B cell (primary cell): ENCODE measurements at regions not wholly inside any gene's neighbourhood (a gene's known extent, or its start where the extent isn't known, plus 50 kb on each side); places are given as distances from the start of the nearest gene placed in this dataset.

Experiments
- ATAC-seq: fragments of 200-7000 bp; cut with Tn5 transposase; one replicate; pipeline ENCODE4 v1.10.0; 2021; ENCODE audit warnings: low read depth, mild to moderate bottlenecking, moderate number of reproducible peaks, moderate library complexity
- CTCF ChIA-PET: fragments of 350-600 bp; sonication (Branson Sonifier 250); formaldehyde crosslinking; loops from one replicate; lab custom pipeline; 2021; ENCODE audit warnings: antibody characterized with exemption, inconsistent platforms; lab: Charles Lee
- POLR2A ChIA-PET: fragments of 350-600 bp; sonication (Branson Sonifier 250); formaldehyde crosslinking; loops from one replicate; lab custom pipeline; 2021; ENCODE audit warnings: antibody characterized with exemption; lab: Charles Lee
- DNase-seq: peaks from one replicate; pipeline ENCODE4 v3.0.0; 2013
- H2AFZ ChIP-seq: 2 replicates; pipeline ENCODE4 v1.6.1; 2012; ENCODE audit warnings: mild to moderate bottlenecking, low read depth, low read length; ENCODE audit not compliant: insufficient read depth, poor library complexity, severe bottlenecking
- H3K27ac ChIP-seq, 2 donors: 1 replicate in 1 of 2; 2 replicates in 1 of 2; pipeline ENCODE4 v1.5.1; 2012 to 2013; ENCODE audit warnings: low read length in 2 of 2, mild to moderate bottlenecking in 2 of 2, moderate library complexity in 1 of 2
- H3K27me3 ChIP-seq, 4 experiments: fragments of 200-600 bp in 1 of 4; sonication (generic) in 1 of 4; replicated peaks in 1 of 4; 1 replicate in 2 of 4; 2 replicates in 2 of 4; pipeline versions ENCODE4 v1.6.1 to v1.7.0; 2013 to 2016; ENCODE audit warnings: low read length in 3 of 4, mild to moderate bottlenecking in 2 of 4, mixed read lengths in 1 of 4, moderate library complexity in 1 of 4; ENCODE audit not compliant: insufficient read depth in 4 of 4, control insufficient read depth in 3 of 4; ENCODE audit errors: control extremely low read depth in 1 of 4
- H3K36me3 ChIP-seq, 2 experiments: replicated peaks in 1 of 2; 1 replicate in 1 of 2; 2 replicates in 1 of 2; pipeline versions ENCODE4 v1.6.1 to v1.7.1; 2013; ENCODE audit warnings: low read length in 1 of 2; ENCODE audit not compliant: insufficient read depth in 2 of 2, control insufficient read depth in 1 of 2; ENCODE audit errors: control extremely low read depth in 1 of 2, extremely low read depth in 1 of 2
- H3K4me1 ChIP-seq, 2 donors: fragments of 200-600 bp in 1 of 2; sonication (generic) in 1 of 2; 1 replicate in 1 of 2; 2 replicates in 1 of 2; pipeline versions ENCODE4 v1.5.1 to v1.6.1; 2013 to 2017; ENCODE audit warnings: low read length in 2 of 2; ENCODE audit not compliant: control insufficient read depth in 2 of 2, insufficient read depth in 2 of 2
- H3K4me2 ChIP-seq: replicated peaks from 2 replicates; pipeline ENCODE3; 2012; ENCODE audit warnings: mild to moderate bottlenecking, low read depth, low read length; ENCODE audit not compliant: poor library complexity, severe bottlenecking
- H3K4me3 ChIP-seq, 5 experiments: fragments of 200-600 bp in 1 of 5; sonication (generic) in 1 of 5; 1 replicate in 3 of 5; 2 replicates in 2 of 5; pipeline versions ENCODE4 v1.5.1 to v1.7.0; 2011 to 2016; ENCODE audit warnings: low read length in 4 of 5, mild to moderate bottlenecking in 4 of 5, low read depth in 2 of 5, control low read depth in 1 of 5, moderate library complexity in 1 of 5; ENCODE audit not compliant: insufficient read depth in 1 of 5; ENCODE audit errors: control extremely low read depth in 1 of 5, extremely low read depth in 1 of 5
- H3K79me2 ChIP-seq: fragments of 200-600 bp; sonication (generic); one replicate; pipeline ENCODE4 v1.6.0; 2016; ENCODE audit warnings: low read length; ENCODE audit not compliant: control insufficient read depth, insufficient read depth
- H3K9ac ChIP-seq: fragments of 200-600 bp; sonication (generic); 2 replicates; pipeline ENCODE4 v1.6.1; 2017; ENCODE audit warnings: mild to moderate bottlenecking, low read length, moderate library complexity
- H3K9me3 ChIP-seq, 3 donors: one replicate each; pipeline versions ENCODE4 v1.6.1 to v1.7.1; 2013; ENCODE audit warnings: low read length in 2 of 3; ENCODE audit not compliant: control insufficient read depth in 2 of 3, insufficient read depth in 1 of 3; ENCODE audit errors: control extremely low read depth in 1 of 3
- H4K20me1 ChIP-seq: 2 replicates; pipeline ENCODE4 v1.6.0; 2012; ENCODE audit warnings: mild to moderate bottlenecking, low read length; ENCODE audit not compliant: insufficient read depth, control insufficient read depth, poor library complexity, severe bottlenecking
- H3K27ac Mint-ChIP-seq: one replicate; pipeline ENCODE4 v1.8.0; 2021; ENCODE audit warnings: mixed read lengths
- H3K27me3 Mint-ChIP-seq: one replicate; pipeline ENCODE4 v1.8.0; 2021; ENCODE audit warnings: mixed read lengths
- H3K4me1 Mint-ChIP-seq: one replicate; pipeline ENCODE4 v1.8.0; 2021; ENCODE audit warnings: mixed read lengths
- H3K4me3 Mint-ChIP-seq: one replicate; pipeline ENCODE4 v1.8.0; 2021; ENCODE audit warnings: mixed read lengths
- H3K9me3 Mint-ChIP-seq: one replicate; pipeline ENCODE4 v1.8.0; 2022; ENCODE audit warnings: mixed read lengths; ENCODE audit not compliant: insufficient read depth
- EZH2 ChIP-seq: IDR thresholded peaks from 2 replicates; pipeline ENCODE4 v1.6.1; 2012; ENCODE audit warnings: borderline replicate concordance, low read depth, mild to moderate bottlenecking, moderate library complexity, low read length; ENCODE audit not compliant: insufficient read depth, poor library complexity, severe bottlenecking
- WGBS: methylation state at CpG from one replicate; pipeline ENCODE4 v1.1.5; 2013; ENCODE audit warnings: missing lambda C conversion rate; ENCODE audit not compliant: insufficient coverage; 5-methylcytosine and 5-hydroxymethylcytosine counted together
- intact Hi-C: fragments of 100-400 bp; cut with micrococcal nuclease; formaldehyde crosslinking; loops from one replicate; pipeline ENCODE4 v1.10.0; 2022
- TF ChIP-seq, protein P1 (sequence below): fragments of 200-600 bp; IDR thresholded peaks from one replicate; pipeline ENCODE4 v1.8.0; 2022; ENCODE audit warnings: antibody characterized with exemption, mild to moderate bottlenecking

DNA sequence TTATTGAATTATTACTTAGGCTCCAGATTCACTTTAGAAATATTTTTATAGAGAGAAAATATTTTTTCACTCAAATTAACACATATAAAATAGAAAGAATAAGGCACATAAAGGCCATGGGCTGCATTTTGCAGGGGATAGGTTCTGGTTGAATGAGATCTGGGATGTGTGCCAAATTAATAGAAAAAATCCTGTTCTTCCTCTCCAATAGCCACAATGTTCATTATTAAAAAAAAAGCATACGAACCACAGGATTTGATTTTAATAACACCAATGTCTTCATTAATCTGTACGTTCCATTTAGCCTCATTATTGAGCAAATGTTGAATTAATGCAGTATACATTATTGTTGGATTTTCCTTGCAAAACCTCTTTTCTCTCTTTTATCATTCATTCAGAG, 622.8 kb upstream of the AGTR1 start:
- Histone ChIP-seq H3K9me3 (no peaks in the 10 kb centered on the region), H4K20me1 (no peaks in the 10 kb centered on the region), H3K9ac (no peak overlapping the region), H3K4me3 (no peak overlapping the region), H3K79me2 (no peaks in the 10 kb centered on the region), H3K4me1 (no peaks in the 10 kb centered on the region), H3K27ac (no peak overlapping the region), H3K4me2 (no peak overlapping the region), H3K36me3 (no peaks in the 10 kb centered on the region), H3K27me3 (no peaks in the 10 kb centered on the region), H2AFZ (no peak overlapping the region)
- Mint-ChIP-seq H3K27me3 (no peaks in the 10 kb centered on the region), H3K27ac (no peak overlapping the region), H3K4me1 (no peaks in the 10 kb centered on the region), H3K9me3 (no peaks in the 10 kb centered on the region), H3K4me3 (no peak overlapping the region)
- POLR2A ChIA-PET: no interaction called here
- no CpG with 5 or more reads among the region's 2 CpGs for WGBS
- TF ChIP-seq, protein P1, sequence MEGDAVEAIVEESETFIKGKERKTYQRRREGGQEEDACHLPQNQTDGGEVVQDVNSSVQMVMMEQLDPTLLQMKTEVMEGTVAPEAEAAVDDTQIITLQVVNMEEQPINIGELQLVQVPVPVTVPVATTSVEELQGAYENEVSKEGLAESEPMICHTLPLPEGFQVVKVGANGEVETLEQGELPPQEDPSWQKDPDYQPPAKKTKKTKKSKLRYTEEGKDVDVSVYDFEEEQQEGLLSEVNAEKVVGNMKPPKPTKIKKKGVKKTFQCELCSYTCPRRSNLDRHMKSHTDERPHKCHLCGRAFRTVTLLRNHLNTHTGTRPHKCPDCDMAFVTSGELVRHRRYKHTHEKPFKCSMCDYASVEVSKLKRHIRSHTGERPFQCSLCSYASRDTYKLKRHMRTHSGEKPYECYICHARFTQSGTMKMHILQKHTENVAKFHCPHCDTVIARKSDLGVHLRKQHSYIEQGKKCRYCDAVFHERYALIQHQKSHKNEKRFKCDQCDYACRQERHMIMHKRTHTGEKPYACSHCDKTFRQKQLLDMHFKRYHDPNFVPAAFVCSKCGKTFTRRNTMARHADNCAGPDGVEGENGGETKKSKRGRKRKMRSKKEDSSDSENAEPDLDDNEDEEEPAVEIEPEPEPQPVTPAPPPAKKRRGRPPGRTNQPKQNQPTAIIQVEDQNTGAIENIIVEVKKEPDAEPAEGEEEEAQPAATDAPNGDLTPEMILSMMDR: no peak
- TF ChIP-seq EZH2: no peak
- DNase-seq: no peak
- intact Hi-C loops: no loop called here
- no peak for ATAC-seq
- CTCF ChIA-PET: no interaction called here

DNA sequence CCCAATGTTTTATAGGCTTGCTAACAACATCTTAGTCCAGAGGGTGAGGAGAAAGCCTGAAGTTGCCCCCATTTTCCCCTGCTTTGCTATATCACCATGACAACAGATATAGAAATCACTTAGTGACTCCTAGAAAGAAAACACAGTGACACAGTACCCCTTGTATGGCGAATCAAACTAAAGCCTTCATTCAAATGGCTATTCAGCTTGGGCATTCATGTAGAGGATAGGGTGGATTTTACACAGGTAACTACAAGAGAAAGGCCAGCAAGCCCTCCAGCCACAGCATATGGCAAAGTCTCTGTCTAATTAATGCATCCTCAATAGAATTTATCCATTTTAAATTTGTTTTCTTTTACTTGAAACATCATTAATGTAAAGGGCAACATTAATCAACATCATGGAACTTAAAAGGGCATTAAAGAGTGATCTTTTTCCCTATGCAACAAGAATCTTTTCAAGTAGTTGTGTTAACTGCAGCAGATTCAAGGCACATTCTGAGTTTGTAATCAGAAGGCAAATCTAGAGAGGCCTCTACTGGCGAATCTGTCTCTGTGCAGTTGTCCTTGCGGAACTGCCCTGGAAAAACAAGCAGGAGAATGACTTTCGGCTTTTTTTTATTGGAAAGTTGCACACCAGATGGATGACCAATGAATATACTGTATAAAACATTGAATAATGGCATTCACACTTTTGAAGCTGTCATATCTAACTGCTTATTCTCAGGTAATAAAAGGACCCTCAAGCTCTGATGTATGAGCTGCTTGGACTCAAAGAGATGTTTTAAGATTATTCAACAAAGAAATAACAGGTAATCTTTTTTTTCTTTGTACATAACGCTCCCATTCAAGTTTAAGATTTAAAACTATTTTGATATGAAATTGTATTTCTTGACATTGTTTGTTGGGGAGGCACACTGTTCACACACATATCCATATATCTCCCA, 621.7 kb upstream of the AGTR1 start:
- Mint-ChIP-seq H3K9me3 (no peaks in the 10 kb centered on the region), H3K4me1 (no peaks in the 10 kb centered on the region), H3K4me3 (no peak overlapping the region), H3K27ac (no peak overlapping the region), H3K27me3 (no peaks in the 10 kb centered on the region)
- POLR2A ChIA-PET: no interaction called here
- Histone ChIP-seq H3K36me3 (no peaks in the 10 kb centered on the region), H3K27ac (no peak overlapping the region), H3K27me3 (no peaks in the 10 kb centered on the region), H3K4me3 (no peak overlapping the region), H4K20me1 (no peaks in the 10 kb centered on the region), H3K9ac (no peak overlapping the region), H2AFZ (no peak overlapping the region), H3K79me2 (no peaks in the 10 kb centered on the region), H3K9me3 (no peaks in the 10 kb centered on the region), H3K4me1 (no peaks in the 10 kb centered on the region), H3K4me2 (no peak overlapping the region)
- TF ChIP-seq, protein P1: no peak
- no peak for TF ChIP-seq EZH2
- CTCF ChIA-PET: interaction anchor here (1.1 kb wide), 1 partner anchor 12 kb away, joined by 3 read pairs; no protein-coding TSS in a partner anchor
- ATAC-seq (no peak), DNase-seq (no peak)
- 79% methylated on average over 2 of the region's 5 CpGs for WGBS
- intact Hi-C loops: no loop called here
